Activated gamma-delta T cell treated with Interleukin-2 at 50 U/mL for 16 hours (primary cell): ENCODE measurements at regions not wholly inside any gene's neighbourhood (a gene's known extent, or its start where the extent isn't known, plus 50 kb on each side); places are given as distances from the start of the nearest gene placed in this dataset.

ENCODE experiments used
- DNase-seq: peaks from one replicate; pipeline ENCODE4 v3.0.0-alpha.2; 2020

GRCh38 chr21:18191139-18191538 lies 53.5 kb upstream of the CHODL start:
- no peak for DNase-seq

- no peak for DNase-seq
Observed at GRCh38 chr21:18178509-18178908, 66.1 kb upstream of the CHODL start.

- DNase-seq: no peak
Observed at GRCh38 chr21:18174370-18174769, 70.3 kb upstream of the CHODL start.

- no peak for DNase-seq
Observed at GRCh38 chr21:18170829-18171228, 73.8 kb upstream of the CHODL start.

GRCh38 chr21:18170221-18170620 lies 74.4 kb upstream of the CHODL start:
- DNase-seq: no peak

GRCh38 chr21:18168108-18168507 lies 76.5 kb upstream of the CHODL start:
- no peak for DNase-seq

- no peak for DNase-seq
Observed at GRCh38 chr21:18164933-18165332, 79.7 kb upstream of the CHODL start.

- no peak for DNase-seq
Observed at GRCh38 chr21:18164483-18164882, 80.2 kb upstream of the CHODL start.

GRCh38 chr21:18163956-18164355 lies 80.7 kb upstream of the CHODL start:
- DNase-seq: no peak

GRCh38 chr21:18161841-18162240 lies 82.8 kb upstream of the CHODL start:
- no peak for DNase-seq

- no peak for DNase-seq
Observed at GRCh38 chr21:18157406-18157805, 87.2 kb upstream of the CHODL start.

- DNase-seq: no peak
Observed at GRCh38 chr21:18155508-18156193, 89.0 kb upstream of the CHODL start.

GRCh38 chr21:18153063-18153462 lies 91.6 kb upstream of the CHODL start:
- DNase-seq: no peak

GRCh38 chr21:18152371-18152770 lies 92.3 kb upstream of the CHODL start:
- no peak for DNase-seq

- no peak for DNase-seq
Observed at GRCh38 chr21:18151046-18151445, 93.6 kb upstream of the CHODL start.

- DNase-seq: no peak
Observed at GRCh38 chr21:18148401-18148800, 96.2 kb upstream of the CHODL start.

- DNase-seq: no peak
Observed at GRCh38 chr21:18147678-18148077, 97.0 kb upstream of the CHODL start.

- no peak for DNase-seq
Observed at GRCh38 chr21:18146820-18147219, 97.8 kb upstream of the CHODL start.

GRCh38 chr21:18144339-18144738 lies 100.3 kb upstream of the CHODL start:
- no peak for DNase-seq

GRCh38 chr21:18142655-18143054 lies 102.0 kb upstream of the CHODL start:
- no peak for DNase-seq

- DNase-seq: no peak
Observed at GRCh38 chr21:18138507-18138906, 106.1 kb upstream of the CHODL start.

GRCh38 chr21:18129526-18129925 lies 115.1 kb upstream of the CHODL start:
- no peak for DNase-seq

GRCh38 chr21:18118566-18118965 lies 126.1 kb upstream of the CHODL start:
- no peak for DNase-seq

GRCh38 chr21:18117176-18117575 lies 127.5 kb upstream of the CHODL start:
- DNase-seq: no peak

- no peak for DNase-seq
Observed at GRCh38 chr21:18114810-18115209, 129.8 kb upstream of the CHODL start.

GRCh38 chr21:18104802-18105201 lies 139.8 kb upstream of the CHODL start:
- no peak for DNase-seq
